Pulmonary artery endothelial cell (primary cell): ENCODE measurements at regions not wholly inside any gene's neighbourhood (a gene's known extent, or its start where the extent isn't known, plus 50 kb on each side); places are given as distances from the start of the nearest gene placed in this dataset.
"Not testable (repeated sequence)": the region's sequence is repeated elsewhere in the genome, so short reads cannot be mapped to it uniquely, and the experiment has no call there.

Experiments used
- DNase-seq: peaks from one replicate; pipeline ENCODE4 v3.0.0-alpha.2; 2011; ENCODE audit warnings: low read depth, low spot score

GRCh38 chr7:131014906-131015656 is 281.1 kb upstream of the KLF14 start:
- DNase-seq: no peak

- DNase-seq: no peak
Observed at GRCh38 chr7:131015657-131015958, 281.6 kb upstream of the KLF14 start.

GRCh38 chr7:131016230-131016629 is 282.2 kb upstream of the KLF14 start:
- DNase-seq: no peak

GRCh38 chr7:131019351-131019750 is 285.3 kb upstream of the KLF14 start:
- no peak for DNase-seq

- DNase-seq: no peak
Observed at GRCh38 chr7:131020759-131021261, 286.8 kb upstream of the KLF14 start.

- no peak for DNase-seq
Observed at GRCh38 chr7:131021460-131021859, 287.5 kb upstream of the KLF14 start.

GRCh38 chr7:131021902-131022301 is 287.9 kb upstream of the KLF14 start:
- DNase-seq: no peak

- DNase-seq: no peak
Observed at GRCh38 chr7:131026297-131027000, 292.4 kb upstream of the KLF14 start.

- no peak for DNase-seq
Observed at GRCh38 chr7:131027287-131027773, 293.3 kb upstream of the KLF14 start.

GRCh38 chr7:131028295-131028694 is 294.3 kb upstream of the KLF14 start:
- no peak for DNase-seq

GRCh38 chr7:131029002-131029401 is 295.0 kb upstream of the KLF14 start:
- no peak for DNase-seq

GRCh38 chr7:131031099-131031868 is 296.4 kb upstream of the MKLN1 start:
- DNase-seq: no peak

- no peak for DNase-seq
Observed at GRCh38 chr7:131032786-131033185, 294.9 kb upstream of the MKLN1 start.

GRCh38 chr7:131034166-131034881 is 293.4 kb upstream of the MKLN1 start:
- DNase-seq: no peak

GRCh38 chr7:131035088-131035770 is 292.4 kb upstream of the MKLN1 start:
- DNase-seq: no peak

GRCh38 chr7:131038153-131038552 is 289.5 kb upstream of the MKLN1 start:
- no peak for DNase-seq

- DNase-seq: no peak
Observed at GRCh38 chr7:131039355-131039762, 288.3 kb upstream of the MKLN1 start.

GRCh38 chr7:131039836-131040235 is 287.8 kb upstream of the MKLN1 start:
- no peak for DNase-seq

GRCh38 chr7:131040467-131040932 is 287.2 kb upstream of the MKLN1 start:
- peak; percentile 40 for DNase-seq

- DNase-seq: not testable (repeated sequence)
Observed at GRCh38 chr7:131041012-131041695, 286.5 kb upstream of the MKLN1 start.
